NB4 (cell line): ENCODE measurements at regions not wholly inside any gene's neighbourhood (a gene's known extent, or its start where the extent isn't known, plus 50 kb on each side); places are given as distances from the start of the nearest gene placed in this dataset.

Experiments used
- POLR2A ChIP-seq: IDR thresholded peaks from 2 replicates; pipeline ENCODE4 v1.6.1; 2011; ENCODE audit warnings: mild to moderate bottlenecking; ENCODE audit not compliant: insufficient read length; ENCODE audit errors: extremely low read depth
- TF ChIP-seq, protein P1 (sequence below): IDR thresholded peaks from one replicate; pipeline ENCODE4 v1.5.1; 2012; ENCODE audit warnings: low read depth, low read length

DNA sequence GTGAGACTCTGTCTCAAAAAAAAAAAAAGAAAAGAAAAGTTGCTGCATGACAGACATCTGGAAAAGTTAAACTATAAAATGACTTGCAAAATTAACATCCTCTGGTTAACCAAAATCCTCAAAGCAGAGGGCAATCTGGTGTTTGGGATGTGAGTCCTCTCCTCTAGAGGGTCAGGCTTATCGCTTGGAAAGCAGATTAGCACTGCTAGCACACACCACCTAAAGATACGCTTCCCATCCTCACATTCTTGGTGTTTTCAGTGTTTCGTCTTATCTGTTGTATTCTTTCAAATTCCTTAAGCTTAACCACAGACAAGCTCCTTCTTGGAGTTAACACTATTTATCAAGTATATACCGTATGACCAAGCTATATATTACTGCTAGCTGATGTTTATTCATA, 198.0 kb downstream of the SOX4 start:
- TF ChIP-seq, protein P1, sequence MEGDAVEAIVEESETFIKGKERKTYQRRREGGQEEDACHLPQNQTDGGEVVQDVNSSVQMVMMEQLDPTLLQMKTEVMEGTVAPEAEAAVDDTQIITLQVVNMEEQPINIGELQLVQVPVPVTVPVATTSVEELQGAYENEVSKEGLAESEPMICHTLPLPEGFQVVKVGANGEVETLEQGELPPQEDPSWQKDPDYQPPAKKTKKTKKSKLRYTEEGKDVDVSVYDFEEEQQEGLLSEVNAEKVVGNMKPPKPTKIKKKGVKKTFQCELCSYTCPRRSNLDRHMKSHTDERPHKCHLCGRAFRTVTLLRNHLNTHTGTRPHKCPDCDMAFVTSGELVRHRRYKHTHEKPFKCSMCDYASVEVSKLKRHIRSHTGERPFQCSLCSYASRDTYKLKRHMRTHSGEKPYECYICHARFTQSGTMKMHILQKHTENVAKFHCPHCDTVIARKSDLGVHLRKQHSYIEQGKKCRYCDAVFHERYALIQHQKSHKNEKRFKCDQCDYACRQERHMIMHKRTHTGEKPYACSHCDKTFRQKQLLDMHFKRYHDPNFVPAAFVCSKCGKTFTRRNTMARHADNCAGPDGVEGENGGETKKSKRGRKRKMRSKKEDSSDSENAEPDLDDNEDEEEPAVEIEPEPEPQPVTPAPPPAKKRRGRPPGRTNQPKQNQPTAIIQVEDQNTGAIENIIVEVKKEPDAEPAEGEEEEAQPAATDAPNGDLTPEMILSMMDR: no peak
- no peak for TF ChIP-seq POLR2A
